ENCODE measurements at regions not wholly inside any gene's neighbourhood (a gene's known extent, or its start where the extent isn't known, plus 50 kb on each side); places are given as distances from the start of the nearest gene placed in this dataset.

- no peak for DNase-seq (ENCODE audit: low read depth)
Measured at GRCh38 chr1:10848109-10848684, 51.8 kb upstream of the CASZ1 start.

- DNase-seq (ENCODE audit: low read depth): no peak
Measured at GRCh38 chr1:10850026-10850425, 53.6 kb upstream of the CASZ1 start.

- no peak for DNase-seq (ENCODE audit: low read depth)
Measured at GRCh38 chr1:10851024-10852013, 54.9 kb upstream of the CASZ1 start.

GRCh38 chr1:10852018-10852417 is 55.6 kb upstream of the CASZ1 start:
- no peak for DNase-seq (ENCODE audit: low read depth)

GRCh38 chr1:10852486-10852885 is 56.0 kb upstream of the CASZ1 start:
- DNase-seq (ENCODE audit: low read depth): no peak

GRCh38 chr1:10852998-10853520 is 56.6 kb upstream of the CASZ1 start:
- no peak for DNase-seq (ENCODE audit: low read depth)

- DNase-seq (ENCODE audit: low read depth): no peak
Measured at GRCh38 chr1:10853701-10854100, 57.3 kb upstream of the CASZ1 start.

- no peak for DNase-seq (ENCODE audit: low read depth)
Measured at GRCh38 chr1:10854856-10855459, 58.5 kb upstream of the CASZ1 start.

GRCh38 chr1:10856176-10856683 is 59.8 kb upstream of the CASZ1 start:
- DNase-seq (ENCODE audit: low read depth): no peak

GRCh38 chr1:10856863-10857598 is 60.6 kb upstream of the CASZ1 start:
- no peak for DNase-seq (ENCODE audit: low read depth)

GRCh38 chr1:10857687-10858086 is 61.2 kb upstream of the CASZ1 start:
- DNase-seq (ENCODE audit: low read depth): no peak

- no peak for DNase-seq (ENCODE audit: low read depth)
Measured at GRCh38 chr1:10860218-10860617, 63.8 kb upstream of the CASZ1 start.

- no peak for DNase-seq (ENCODE audit: low read depth)
Measured at GRCh38 chr1:10860682-10861081, 64.2 kb upstream of the CASZ1 start.

- DNase-seq (ENCODE audit: low read depth): no peak
Measured at GRCh38 chr1:10861822-10862221, 65.4 kb upstream of the CASZ1 start.

- no peak for DNase-seq (ENCODE audit: low read depth)
Measured at GRCh38 chr1:10862743-10863335, 66.4 kb upstream of the CASZ1 start.

- DNase-seq (ENCODE audit: low read depth): no peak
Measured at GRCh38 chr1:10863886-10864285, 67.4 kb upstream of the CASZ1 start.

- no peak for DNase-seq (ENCODE audit: low read depth)
Measured at GRCh38 chr1:10864776-10865175, 68.3 kb upstream of the CASZ1 start.

- no peak for DNase-seq (ENCODE audit: low read depth)
Measured at GRCh38 chr1:10865518-10866320, 69.3 kb upstream of the CASZ1 start.

GRCh38 chr1:10866321-10867093 is 70.1 kb upstream of the CASZ1 start:
- DNase-seq (ENCODE audit: low read depth): no peak
